Pons (tissue), 1 donor: ENCODE measurements at regions not wholly inside any gene's neighbourhood (a gene's known extent, or its start where the extent isn't known, plus 50 kb on each side); places are given as distances from the start of the nearest gene placed in this dataset.

Experiments used
- DNase-seq: peaks from one replicate; pipeline ENCODE4 v3.0.0-alpha.2; 2016; ENCODE audit warnings: low spot score

GRCh38 chr2:145595296-145595695 is 1075.4 kb upstream of the ZEB2 start:
- no peak for DNase-seq

DNA sequence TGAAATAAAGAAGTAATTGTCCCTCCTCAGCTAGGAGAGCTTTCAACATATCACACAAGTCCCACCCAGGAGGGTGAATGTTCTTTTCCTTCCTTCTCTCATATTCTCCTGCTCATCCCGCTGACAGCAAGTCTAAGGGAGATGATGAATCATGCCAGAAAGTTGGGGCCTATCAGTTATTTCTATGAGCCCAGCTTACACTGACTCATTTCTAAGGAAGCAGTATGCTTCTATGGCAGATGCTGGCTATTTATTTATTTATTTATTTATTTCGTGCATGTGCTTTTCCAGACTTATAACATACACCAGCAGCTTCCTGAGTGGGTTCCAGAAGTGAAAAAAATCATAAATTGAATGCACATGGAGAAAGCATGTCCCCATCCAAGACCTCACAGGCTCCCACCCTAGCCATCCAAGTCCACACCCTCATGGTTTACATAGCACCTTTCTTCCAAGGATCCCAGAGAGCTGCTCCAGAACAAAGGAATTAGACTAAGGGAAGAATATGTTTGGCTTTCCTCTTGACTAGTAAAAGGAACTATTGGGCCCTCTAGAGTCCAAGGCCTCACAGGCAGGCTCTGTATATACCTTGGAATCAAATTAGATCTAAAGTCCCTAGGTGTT is 1074.2 kb upstream of the ZEB2 start:
- peak; percentile 21 for DNase-seq

DNA sequence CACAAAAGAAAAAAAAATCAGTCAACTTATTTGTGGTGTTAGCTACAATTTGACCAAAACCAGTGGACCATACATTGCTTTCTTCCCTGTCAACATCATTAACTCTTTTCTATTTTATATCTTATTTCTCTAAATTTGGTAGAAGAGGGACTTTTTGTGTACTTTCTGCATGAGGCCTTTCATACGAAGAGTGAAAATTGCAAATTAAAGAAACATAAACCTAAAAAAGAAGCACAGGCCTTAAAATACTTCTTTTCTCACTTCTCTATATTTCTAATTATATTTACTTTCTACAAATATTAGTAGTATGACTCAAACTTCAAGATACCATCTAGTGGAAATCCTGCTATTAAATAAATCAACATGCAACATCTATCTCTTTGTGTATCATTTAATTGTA is 1073.4 kb upstream of the ZEB2 start:
- no peak for DNase-seq

GRCh38 chr2:145592361-145592760 is 1072.4 kb upstream of the ZEB2 start:
- DNase-seq: no peak

GRCh38 chr2:145591109-145591809 is 1071.3 kb upstream of the ZEB2 start:
- DNase-seq: no peak

- no peak for DNase-seq
These were observed 1068.0 kb upstream of the ZEB2 start for GRCh38 chr2:145587922-145588321.

GRCh38 chr2:145584353-145584752 is 1064.4 kb upstream of the ZEB2 start:
- no peak for DNase-seq

- DNase-seq: no peak
These were observed 1053.7 kb upstream of the ZEB2 start for GRCh38 chr2:145573608-145574007.

DNA sequence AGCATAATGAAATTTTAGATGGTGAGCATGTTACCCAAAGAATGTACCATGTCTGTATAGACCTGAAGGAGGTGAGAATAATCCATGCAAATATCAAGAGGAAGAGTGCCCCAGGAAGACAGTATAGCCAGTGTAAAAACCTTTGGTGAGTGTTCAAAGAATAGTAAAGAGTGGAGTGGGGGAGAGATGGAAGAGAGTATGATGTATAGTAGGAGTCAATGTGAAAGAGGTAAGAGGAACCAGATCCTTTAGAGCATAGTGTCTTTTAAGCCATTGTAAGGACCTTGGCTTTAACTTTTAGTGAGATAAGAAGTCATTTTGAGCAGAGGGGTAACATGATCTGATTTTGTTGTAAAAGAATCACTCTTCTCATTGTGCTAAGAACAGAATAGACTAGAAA is 1052.3 kb upstream of the ZEB2 start:
- DNase-seq: no peak

DNA sequence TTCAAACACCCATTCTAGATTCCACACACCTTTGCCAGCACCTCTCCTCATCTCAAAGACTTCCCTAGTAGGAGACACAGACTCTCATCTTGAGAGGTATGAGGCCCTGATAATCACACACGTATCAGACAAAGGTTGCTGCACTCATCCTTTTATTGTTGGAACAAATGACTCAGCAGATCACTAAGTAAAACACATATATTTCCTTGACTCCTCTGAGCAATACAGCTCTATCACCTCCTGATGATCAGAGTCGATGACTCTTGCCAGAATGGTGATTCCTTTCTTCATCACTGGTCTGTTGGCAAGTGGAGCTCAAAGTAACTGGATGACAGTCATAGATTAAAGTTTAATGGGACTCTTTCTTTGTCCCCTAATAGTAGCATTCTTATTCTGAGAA is 1049.2 kb upstream of the ZEB2 start:
- no peak for DNase-seq

DNA sequence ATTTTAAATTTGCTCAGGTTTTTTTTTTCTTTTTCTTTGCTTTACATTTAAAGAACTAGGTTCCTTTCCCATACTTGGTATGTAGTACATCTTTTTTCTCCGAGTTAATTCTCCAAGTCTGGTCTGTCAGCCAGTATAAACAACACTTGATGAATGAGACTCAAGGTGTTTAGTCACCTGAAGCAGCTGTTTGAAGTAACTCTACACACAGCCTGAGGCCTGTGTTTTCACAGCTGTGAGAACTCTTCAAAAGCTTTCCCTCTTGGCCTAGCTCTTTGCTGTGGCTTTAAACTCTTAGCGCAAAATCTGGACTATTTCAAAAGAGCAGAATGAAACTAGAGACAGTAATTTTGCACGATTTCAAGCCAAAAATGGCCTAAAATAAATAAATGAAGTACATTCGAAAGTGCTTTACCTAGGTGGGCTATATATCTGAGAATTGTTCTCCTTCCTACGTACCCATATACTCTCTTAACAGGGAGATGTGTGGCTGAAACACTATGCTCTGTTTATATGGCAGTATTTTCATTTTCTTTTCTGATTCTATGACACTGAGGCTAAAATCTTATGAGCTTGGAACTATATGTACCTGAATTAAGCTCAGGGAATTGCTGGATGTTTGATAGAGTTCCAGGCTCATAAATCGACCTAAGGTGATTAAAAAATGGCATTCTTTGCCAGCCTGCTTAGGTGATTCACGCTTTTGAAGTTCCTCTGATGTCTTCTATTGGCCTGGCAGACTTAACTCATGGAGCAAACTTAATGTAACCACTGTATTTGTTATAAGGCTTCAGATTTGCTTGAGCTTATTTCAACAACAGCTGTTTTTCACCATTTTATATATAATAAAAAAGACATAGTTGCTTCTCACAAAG is 1044.1 kb upstream of the ZEB2 start:
- DNase-seq: peak; percentile 9

DNA sequence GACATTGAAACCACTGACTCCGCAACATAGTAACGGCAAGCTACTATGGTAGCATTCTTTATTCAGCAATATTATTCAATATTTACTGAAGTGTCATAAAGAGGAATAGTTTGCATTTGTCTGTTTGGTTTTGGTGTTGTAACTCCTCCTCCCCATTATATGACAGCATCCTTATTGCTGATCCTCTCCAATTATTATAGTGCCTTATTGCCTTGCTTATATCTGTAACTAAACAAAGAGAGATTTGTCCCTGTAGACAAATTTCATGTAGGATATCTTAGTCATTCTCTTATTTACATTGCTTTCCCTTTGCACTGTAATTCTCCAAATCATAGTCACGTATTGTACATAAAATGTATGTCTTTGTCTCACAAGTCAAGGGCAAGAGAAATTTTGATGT is 1041.2 kb upstream of the ZEB2 start:
- DNase-seq: no peak

- DNase-seq: no peak
These were observed 1038.9 kb upstream of the ZEB2 start for GRCh38 chr2:145558617-145559350.

- DNase-seq: no peak
These were observed 1035.4 kb upstream of the ZEB2 start for GRCh38 chr2:145555360-145555759.

- DNase-seq: no peak
These were observed 1031.8 kb upstream of the ZEB2 start for GRCh38 chr2:145551686-145552085.

GRCh38 chr2:145548479-145548878 is 1028.6 kb upstream of the ZEB2 start:
- DNase-seq: no peak

DNA sequence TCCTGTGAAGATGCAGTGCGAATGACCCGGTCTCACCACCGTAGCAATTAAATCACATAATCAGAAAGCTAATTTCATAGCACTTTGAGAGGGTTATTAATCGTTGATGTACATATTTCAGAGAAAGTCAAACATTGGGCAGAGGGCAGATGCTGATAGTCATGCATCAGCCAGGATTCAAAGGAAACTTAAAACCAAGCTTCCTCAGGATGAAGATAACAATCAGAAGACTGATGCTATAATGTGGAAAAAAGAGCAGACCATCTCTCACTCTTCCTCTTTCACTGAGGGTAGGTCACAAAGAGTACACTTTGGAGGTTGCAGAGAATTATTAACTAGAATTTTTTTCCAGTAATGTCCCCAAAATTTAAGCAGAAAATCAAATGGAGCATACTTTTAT is 1027.7 kb upstream of the ZEB2 start:
- no peak for DNase-seq

GRCh38 chr2:145546091-145546490 is 1026.2 kb upstream of the ZEB2 start:
- DNase-seq: no peak

DNA sequence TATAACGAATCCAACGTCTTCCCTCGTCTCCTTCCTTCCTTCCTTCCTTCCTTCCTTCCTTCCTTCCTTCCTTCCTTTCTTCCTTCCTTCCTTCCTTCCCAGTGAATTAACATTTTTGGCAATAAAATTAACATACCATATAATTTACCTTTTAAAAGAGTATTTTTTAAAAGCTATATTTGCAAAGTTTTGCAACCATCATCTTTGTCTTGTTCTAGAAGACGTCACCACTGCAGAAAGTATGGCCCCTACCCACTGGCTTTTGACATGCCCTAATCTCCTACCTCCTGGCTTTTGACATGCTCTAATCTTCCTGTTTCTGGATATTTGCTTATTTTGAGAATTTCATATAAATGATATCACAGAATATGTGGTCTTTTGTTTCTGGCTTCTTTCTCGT is 1023.9 kb upstream of the ZEB2 start:
- DNase-seq: no peak

GRCh38 chr2:145543155-145543554 is 1023.2 kb upstream of the ZEB2 start:
- no peak for DNase-seq

DNA sequence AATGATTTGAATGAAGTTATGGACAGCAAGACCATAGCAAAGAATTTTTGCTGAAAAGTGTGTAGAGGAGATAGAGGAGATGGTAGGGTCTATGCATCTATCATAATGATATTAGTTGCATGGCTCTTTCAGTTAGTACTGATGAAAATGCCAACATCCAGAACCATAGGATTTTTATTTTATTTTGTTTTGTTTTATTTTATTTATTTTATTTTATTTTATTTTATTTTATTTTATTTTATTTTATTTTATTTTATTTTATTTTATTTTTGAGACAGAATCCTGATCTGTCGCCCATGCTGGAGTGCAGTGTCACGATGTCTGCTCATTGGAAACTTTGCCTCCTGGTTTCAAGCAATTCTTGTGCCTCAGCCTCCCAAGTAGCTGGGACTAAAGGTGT is 1021.1 kb upstream of the ZEB2 start:
- no peak for DNase-seq

GRCh38 chr2:145538661-145539350 is 1018.9 kb upstream of the ZEB2 start:
- no peak for DNase-seq
